GM12878 (cell line): ENCODE measurements at regions not wholly inside any gene's neighbourhood (a gene's known extent, or its start where the extent isn't known, plus 50 kb on each side); places are given as distances from the start of the nearest gene placed in this dataset.

ENCODE experiments used
- ATAC-seq: fragments of 200-7000 bp; cut with Tn5 transposase; 3 replicates; pipeline ENCODE4 v1.9.1; 2020; ENCODE audit warnings: mild to moderate bottlenecking, moderate library complexity
- BruUV-seq: library from RNA; stranded (reverse); fragments of 400-500 nt; replicated peaks from 2 replicates; lab custom pipeline; 2021; lab: Mats Ljungman, UMichigan
- CTCF ChIA-PET: fragments of 300-600 bp; sonication (Branson Sonifier 250); formaldehyde crosslinking; extraction: SDS; loops from one replicate; lab custom pipeline; 2021; ENCODE audit warnings: inconsistent platforms; lab: Yijun Ruan, JAX
- POLR2A ChIA-PET: fragments of 350-600 bp; formaldehyde crosslinking; extraction: SDS; loops from one replicate; lab custom pipeline; 2021; ENCODE audit warnings: inconsistent platforms; lab: Charles Lee
- RAD21 ChIA-PET: fragments of 300-600 bp; sonication (Branson Sonifier 250); formaldehyde crosslinking; loops from one replicate; lab custom pipeline; 2023; ENCODE audit warnings: antibody characterized with exemption; ENCODE audit not compliant: unreplicated experiment; lab: Charles Lee
- SMC1A ChIA-PET: fragments of 300-600 bp; sonication (Branson Sonifier 250); formaldehyde crosslinking; loops from one replicate; lab custom pipeline; 2023; ENCODE audit not compliant: unreplicated experiment, uncharacterized antibody; lab: Charles Lee
- DNase-seq: peaks from one replicate; pipeline ENCODE4 v3.0.0-alpha.2; 2011; ENCODE audit warnings: low read depth, low spot score
- FAIRE-seq: peaks from 3 replicates; lab custom pipeline; 2011; peaks lifted over from hg19 to GRCh38; lab: Jason Lieb, UNC
- H2AFZ ChIP-seq: 2 replicates; pipeline ENCODE4 v1.6.0; 2011; ENCODE audit warnings: low read depth, low read length, control low read depth; ENCODE audit not compliant: control insufficient read depth
- H3K27ac ChIP-seq: 2 replicates; pipeline ENCODE4 v1.5.1; 2011; ENCODE audit warnings: control low read depth; ENCODE audit not compliant: control insufficient read depth, insufficient read depth
- H3K27me3 ChIP-seq, 2 experiments: replicated peaks in 1 of 2; 2 replicates each; pipeline versions ENCODE4 v1.6.0 to v1.6.1; 2011; ENCODE audit warnings: low read length in 1 of 2; ENCODE audit not compliant: control insufficient read depth in 2 of 2, insufficient read depth in 2 of 2
- H3K36me3 ChIP-seq, 2 experiments: 2 replicates each; pipeline ENCODE4 v1.5.1; 2011; ENCODE audit warnings: low read length in 1 of 2; ENCODE audit not compliant: control insufficient read depth in 2 of 2, insufficient read depth in 2 of 2
- H3K4me1 ChIP-seq: 2 replicates; pipeline ENCODE4 v1.6.1; 2011; ENCODE audit warnings: mild to moderate bottlenecking, low read length, moderate library complexity, mixed read lengths; ENCODE audit not compliant: control insufficient read depth, insufficient read depth
- H3K4me2 ChIP-seq: 2 replicates; pipeline ENCODE4 v1.6.0; 2011; ENCODE audit warnings: control low read depth; ENCODE audit not compliant: control insufficient read depth, insufficient read depth
- H3K4me3 ChIP-seq: fragments of 200-600 bp; sonication (generic); 2 replicates; pipeline ENCODE4 v1.5.1; 2016
- H3K79me2 ChIP-seq: 2 replicates; pipeline ENCODE4 v1.6.0; 2011; ENCODE audit warnings: low read length; ENCODE audit not compliant: control insufficient read depth, insufficient read depth
- H3K9ac ChIP-seq: 2 replicates; pipeline ENCODE4 v1.8.0; 2011; ENCODE audit warnings: low read length, control low read depth, mixed read lengths; ENCODE audit not compliant: control insufficient read depth, insufficient read depth
- H3K9me3 ChIP-seq: replicated peaks from 3 replicates; pipeline ENCODE4 v1.5.1; 2011; ENCODE audit warnings: mild to moderate bottlenecking, low read length; ENCODE audit not compliant: control insufficient read depth, insufficient read depth
- H4K20me1 ChIP-seq: 2 replicates; pipeline ENCODE4 v1.6.0; 2011; ENCODE audit not compliant: control insufficient read depth, insufficient read depth
- EED ChIP-seq: sonication (generic); IDR thresholded peaks from 2 replicates; pipeline ENCODE4 v1.6.1; 2016; ENCODE audit warnings: antibody characterized with exemption, low read depth
- IKZF2 ChIP-seq, 2 experiments: fragments of 450-650 bp; IDR thresholded peaks; 2 replicates each; pipeline ENCODE4 v1.6.1; 2017; ENCODE audit warnings: mild to moderate bottlenecking in 2 of 2, moderate library complexity in 2 of 2
- LARP7 ChIP-seq: fragments of 450-650 bp; IDR thresholded peaks from 2 replicates; pipeline ENCODE4 v1.6.1; 2017; ENCODE audit warnings: mild to moderate bottlenecking
- NR2C1 ChIP-seq: fragments of 450-650 bp; IDR thresholded peaks from 2 replicates; pipeline ENCODE4 v1.6.1; 2017; ENCODE audit warnings: antibody characterized with exemption, mild to moderate bottlenecking, moderate library complexity
- RELA ChIP-seq: fragments of 450-650 bp; IDR thresholded peaks from 2 replicates; pipeline ENCODE4 v1.8.0; 2014; ENCODE audit warnings: borderline replicate concordance; ENCODE audit not compliant: partially characterized antibody
- RUNX3 ChIP-seq: IDR thresholded peaks from 2 replicates; pipeline ENCODE4 v1.6.1; 2012; ENCODE audit warnings: low read length, inconsistent platforms
- SMARCA5 ChIP-seq: fragments of 450-650 bp; IDR thresholded peaks from 2 replicates; pipeline ENCODE4 v1.6.1; 2017; ENCODE audit warnings: mild to moderate bottlenecking
- ZNF217 ChIP-seq: fragments of 450-650 bp; IDR thresholded peaks from 2 replicates; pipeline ENCODE4 v1.6.1; 2017; ENCODE audit warnings: antibody characterized with exemption, mild to moderate bottlenecking
- WGBS: methylation state at CpG from one replicate; pipeline ENCODE4 v1.1.6; 2016; ENCODE audit warnings: low lambda C conversion rate; ENCODE audit not compliant: insufficient replicate concordance, insufficient coverage; ENCODE audit errors: missing lambda C conversion rate; 5-methylcytosine and 5-hydroxymethylcytosine counted together
- in situ Hi-C: fragments of 300-500 bp; cut with MboI; formaldehyde crosslinking; loops from 9 replicates; pipeline ENCODE4 v1.14.3; 2018; ENCODE audit warnings: mixed read lengths
- intact Hi-C: fragments of 100-400 bp; cut with micrococcal nuclease; formaldehyde crosslinking; loops from one replicate; pipeline ENCODE4 v1.14.2; 2022; ENCODE audit not compliant: unreplicated experiment

GRCh38 chr17:77618173-77618572 lies 340.3 kb upstream of the TNRC6C start:
- no peak overlapping the region for H3K4me3 ChIP-seq
- TF ChIP-seq EED = no peak
- no peak for TF ChIP-seq SMARCA5
- no peak for TF ChIP-seq NR2C1
- TF ChIP-seq, all 136 proteins: peak for 0
- Histone ChIP-seq H2AFZ (no peak overlapping the region), H4K20me1 (no peaks in the 10 kb centered on the region), H3K79me2 (no peaks in the 10 kb centered on the region), H3K4me1 (no peaks in the 10 kb centered on the region), H3K27me3 (no peaks in the 10 kb centered on the region; a peak in 1 of 4 replicates), H3K9me3 (no peaks in the 10 kb centered on the region; the same call in 2 of the 3 replicates), H3K36me3 (no peaks in the 10 kb centered on the region), H3K4me2 (no peak overlapping the region), H3K9ac (no peak overlapping the region), H3K27ac (no peak overlapping the region)
- ChIA-PET RAD21 (no interaction called here), POLR2A (no interaction called here), SMC1A (no interaction called here), CTCF (no interaction called here)
- no peak for FAIRE-seq
- intact Hi-C loops (no loop called here), in situ Hi-C loops (no loop called here)
- WGBS = 17% methylated on average over 7 of the region's 7 CpGs
- ATAC-seq = no peak
- BruUV-seq = no TSS peak
- DNase-seq = no peak

GRCh38 chr17:77618731-77619130 lies 339.8 kb upstream of the TNRC6C start:
- H3K27ac ChIP-seq = no peak overlapping the region
- no peak overlapping the region for H3K9ac ChIP-seq
- no peaks in the 10 kb centered on the region for H3K4me1 ChIP-seq
- SMC1A ChIA-PET = no interaction called here
- no peaks in the 10 kb centered on the region for H3K79me2 ChIP-seq
- no peak for ATAC-seq
- no peaks in the 10 kb centered on the region; the same call in 2 of the 3 replicates for H3K9me3 ChIP-seq
- WGBS = 30% methylated on average over 11 of the region's 11 CpGs
- CTCF ChIA-PET = no interaction called here
- RAD21 ChIA-PET = no interaction called here
- H3K4me3 ChIP-seq = no peak overlapping the region
- no peaks in the 10 kb centered on the region for H3K36me3 ChIP-seq
- in situ Hi-C loops (no loop called here), intact Hi-C loops (no loop called here)
- no peaks in the 10 kb centered on the region; a peak in 1 of 4 replicates for H3K27me3 ChIP-seq
- H4K20me1 ChIP-seq = no peaks in the 10 kb centered on the region
- TF ChIP-seq ZNF217 (no peak), RUNX3 (no peak), RELA (no peak), IKZF2 (IDR thresholded peaks at IDR 0.05) (no peak), LARP7 (no peak)
- no peak overlapping the region for H2AFZ ChIP-seq
- POLR2A ChIA-PET = no interaction called here
- H3K4me2 ChIP-seq = no peak overlapping the region
- no peak for DNase-seq
- FAIRE-seq = no peak
- no TSS peak for BruUV-seq
